ENCODE measurements at regions not wholly inside any gene's neighbourhood (a gene's known extent, or its start where the extent isn't known, plus 50 kb on each side); places are given as distances from the start of the nearest gene placed in this dataset.

GRCh38 chr17:74063439-74063838, 140.0 kb upstream of the RPL38 start:
- TF ChIP-seq CTCF (IDR thresholded peaks at IDR 0.05) (no peak), POLR2A (IDR thresholded peaks at IDR 0.05) (no peak)

Data from lower leg skin (tissue), 3 donors.